HG02678 (cell line): ENCODE measurements at regions not wholly inside any gene's neighbourhood (a gene's known extent, or its start where the extent isn't known, plus 50 kb on each side); places are given as distances from the start of the nearest gene placed in this dataset.

Source experiments
- ATAC-seq: cut with Tn5 transposase; IDR thresholded peaks from one replicate; pipeline ENCODE4 v1.9.1; 2021; ENCODE audit warnings: mild to moderate bottlenecking, moderate library complexity; ENCODE audit not compliant: unreplicated experiment

DNA sequence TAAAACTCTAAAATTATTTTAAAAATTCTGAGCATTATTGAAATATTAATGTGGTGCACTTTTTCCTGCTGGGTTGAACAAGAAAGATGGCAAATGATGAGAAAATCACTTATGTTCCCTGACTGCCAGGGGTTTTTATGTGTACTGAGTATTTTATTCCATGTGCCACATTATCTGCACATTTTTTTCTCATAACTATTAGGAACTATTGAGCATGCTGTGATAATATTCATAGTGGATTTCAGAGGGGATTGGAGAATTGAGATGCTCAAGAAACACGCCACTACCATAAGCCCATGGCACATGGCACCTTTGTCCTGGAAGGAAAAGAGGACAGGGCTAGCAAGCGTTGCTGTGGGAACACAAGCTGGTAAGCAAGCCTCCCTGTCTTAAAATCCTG, 478.5 kb upstream of the GYPC start:
- ATAC-seq: no peak

DNA sequence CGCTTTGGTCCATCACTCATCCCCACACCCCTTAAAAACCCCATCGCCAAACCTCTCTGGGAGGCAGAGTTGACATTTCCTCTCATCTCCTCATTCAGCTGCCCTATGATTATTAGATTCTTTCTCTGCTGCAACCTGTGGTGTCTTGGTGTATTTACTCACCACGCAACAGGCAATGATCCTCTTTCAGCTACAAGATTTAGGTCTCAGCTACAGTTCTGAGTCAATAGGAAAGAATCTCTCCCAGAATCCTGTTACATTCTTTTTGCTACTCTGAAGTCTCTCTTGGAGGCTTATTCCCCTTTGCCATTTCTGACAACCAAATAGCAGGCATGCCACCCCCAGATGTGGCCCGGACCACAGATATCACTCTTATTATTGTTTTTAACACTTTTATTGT, 468.3 kb upstream of the GYPC start:
- no peak for ATAC-seq

DNA sequence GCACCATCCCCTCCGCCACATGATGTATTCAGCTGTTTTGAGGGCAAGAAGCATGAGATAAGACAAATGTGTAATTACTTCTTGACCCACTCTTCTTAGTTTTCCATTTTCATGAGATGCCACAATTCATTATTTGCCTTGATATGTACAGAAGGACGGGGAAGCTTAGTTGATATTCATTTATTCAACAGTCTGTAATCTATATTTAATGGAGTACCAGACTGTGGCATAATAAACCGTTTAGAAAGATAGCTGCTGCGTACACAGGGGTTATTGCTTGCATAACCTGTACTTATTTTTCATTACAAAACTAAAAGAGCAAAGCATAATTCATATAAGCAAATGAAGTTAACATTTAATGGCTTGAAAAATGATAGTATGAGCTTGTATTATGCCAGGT, 466.4 kb upstream of the GYPC start:
- no peak for ATAC-seq

DNA sequence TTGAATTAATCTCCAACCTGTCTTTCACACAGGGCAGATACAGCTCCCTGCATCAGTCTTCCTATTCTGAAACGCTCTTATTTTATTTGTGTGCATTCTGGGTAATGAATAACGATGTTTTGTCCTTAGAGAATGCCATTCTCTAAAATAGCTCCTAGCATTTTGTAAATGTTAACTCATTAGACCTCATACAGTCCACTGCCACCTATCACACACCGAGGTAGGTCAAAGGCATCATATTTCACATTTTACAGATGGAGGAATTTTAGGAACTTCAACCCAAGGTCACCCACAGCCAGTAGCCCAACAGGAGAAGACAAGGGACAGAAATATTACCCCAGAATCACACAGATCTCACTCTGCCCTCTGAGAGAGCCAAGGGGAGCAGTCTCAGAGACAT, 455.4 kb upstream of the GYPC start:
- ATAC-seq: no peak

DNA sequence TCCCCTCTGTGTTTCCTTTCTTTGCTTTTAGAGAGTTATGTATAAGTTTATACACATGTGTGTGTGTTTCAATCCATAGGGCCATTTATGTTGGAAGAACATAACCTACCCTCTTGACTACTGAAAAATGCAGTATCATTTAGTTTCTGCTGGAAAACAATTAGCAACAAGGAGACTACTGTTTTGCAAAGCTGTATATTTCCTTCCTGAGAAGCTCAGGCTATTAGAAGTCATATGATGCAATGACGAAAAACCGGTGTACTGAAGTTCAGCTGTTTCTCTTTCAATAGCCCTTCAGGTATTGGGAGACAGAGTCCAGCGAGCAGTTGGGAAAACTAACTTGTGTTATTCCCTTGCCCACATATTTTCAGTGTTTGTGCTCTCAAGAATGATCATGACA, 447.7 kb upstream of the GYPC start:
- ATAC-seq: no peak

DNA sequence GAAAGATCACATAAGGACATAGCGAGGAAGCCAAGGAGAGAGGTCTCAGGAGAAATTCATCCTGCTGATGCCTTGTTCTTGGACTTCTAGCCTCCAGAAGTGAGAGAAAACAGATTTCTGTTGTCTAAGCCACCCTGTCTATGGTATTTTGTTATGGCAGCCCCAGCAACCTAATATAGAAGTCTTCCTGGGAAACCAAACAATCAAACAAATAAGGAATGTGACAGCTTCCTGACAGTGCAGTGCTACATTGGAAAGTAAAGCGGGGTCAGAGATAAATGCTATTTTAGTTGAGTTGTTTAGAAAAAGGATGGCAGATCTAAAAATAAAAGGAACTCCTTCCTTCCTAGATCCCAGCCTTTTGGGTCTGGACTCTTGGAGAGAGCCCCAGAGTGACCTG, 443.2 kb upstream of the GYPC start:
- no peak for ATAC-seq

DNA sequence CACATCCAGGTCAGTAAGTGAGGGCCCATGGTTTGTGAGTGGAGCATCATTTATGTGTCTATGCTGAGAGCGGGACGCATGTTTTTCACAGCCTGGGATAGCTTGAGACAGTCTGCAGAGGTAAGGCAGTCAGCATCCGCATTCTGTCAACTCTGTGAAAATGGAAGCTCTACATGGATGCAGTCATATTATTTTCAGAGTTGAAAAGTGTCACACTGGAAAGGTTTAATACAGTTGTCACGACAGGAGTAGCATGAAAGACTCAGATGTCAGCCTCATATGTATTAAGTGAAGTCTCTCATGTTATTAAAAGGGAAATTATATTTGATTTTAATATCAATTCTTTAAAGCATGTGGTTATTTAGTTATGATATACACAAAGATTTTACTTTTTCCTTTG, 436.9 kb upstream of the GYPC start:
- no peak for ATAC-seq

DNA sequence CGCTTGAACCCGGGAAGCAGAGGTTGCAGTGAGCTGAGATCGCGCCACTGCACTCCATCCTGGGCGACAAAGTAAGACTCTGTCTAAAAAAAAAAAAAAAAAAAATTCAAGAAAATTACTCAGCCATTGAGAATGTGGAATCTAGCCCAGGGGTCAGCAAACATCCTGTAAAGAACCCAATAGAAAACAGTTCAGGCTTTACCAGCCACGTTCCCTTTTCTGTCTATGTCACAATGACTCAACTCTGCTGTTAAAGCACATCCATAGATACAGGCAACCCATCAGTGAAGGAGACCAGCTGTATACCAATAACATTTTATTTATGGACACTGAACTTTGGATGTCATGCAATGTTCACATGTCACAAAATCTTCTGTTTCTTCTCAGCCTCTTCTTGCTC, 435.6 kb upstream of the GYPC start:
- no peak for ATAC-seq

DNA sequence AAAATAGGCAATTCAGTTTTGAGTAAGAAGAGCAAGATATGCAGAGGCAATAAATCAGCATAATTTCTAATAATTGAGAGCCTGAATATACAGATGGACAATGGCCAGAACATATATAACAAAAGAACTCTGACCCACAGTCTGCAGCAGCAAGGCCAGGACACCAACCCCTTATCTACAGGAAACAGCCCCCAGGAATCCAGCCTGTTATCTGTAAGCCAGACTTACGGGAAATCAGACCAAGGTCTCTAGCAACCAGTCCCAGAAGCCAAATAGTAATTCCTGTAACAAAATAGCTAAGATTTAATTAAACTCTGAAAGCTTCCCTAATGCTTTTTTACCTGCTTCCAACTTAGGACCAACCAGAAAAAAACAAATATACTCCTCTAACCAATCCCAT, 434.5 kb upstream of the GYPC start:
- no peak for ATAC-seq

DNA sequence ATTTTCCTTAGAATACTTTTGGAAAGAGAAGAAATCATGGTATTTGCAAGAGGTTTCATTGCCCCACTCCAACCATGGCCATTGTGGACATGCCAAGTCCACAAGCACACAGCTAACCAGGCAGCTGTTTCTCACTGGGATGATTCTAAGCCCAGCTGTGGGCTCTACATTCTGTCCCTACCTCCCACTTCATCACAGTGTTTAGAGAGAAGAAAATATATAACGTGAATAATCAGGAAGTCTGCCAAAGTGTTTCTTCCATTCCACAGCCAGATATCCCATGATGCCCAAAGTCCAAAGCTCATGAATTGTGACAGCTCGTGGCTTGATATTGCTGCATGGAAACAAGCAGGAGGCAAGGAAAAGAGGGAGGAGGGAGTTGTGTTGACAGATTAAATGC, 433.7 kb upstream of the GYPC start:
- ATAC-seq: no peak

DNA sequence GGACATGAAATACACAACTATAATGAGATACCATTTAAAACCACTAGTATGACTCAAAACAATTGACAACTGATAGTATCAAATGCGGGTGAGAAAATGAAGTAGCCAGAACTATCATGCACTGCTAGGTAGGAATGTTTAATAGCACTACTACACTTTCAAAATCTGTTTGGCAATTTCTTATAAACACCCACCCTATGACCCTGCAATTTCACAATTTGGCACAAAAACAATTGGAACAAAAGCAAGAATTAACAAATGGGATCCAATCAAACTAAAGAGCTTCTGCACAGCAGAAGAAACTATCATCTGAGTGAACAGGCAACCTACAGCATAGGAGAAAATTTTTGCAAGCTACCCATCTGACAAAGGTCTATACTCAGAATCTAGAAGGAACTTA, 431.2 kb upstream of the GYPC start:
- ATAC-seq: no peak

DNA sequence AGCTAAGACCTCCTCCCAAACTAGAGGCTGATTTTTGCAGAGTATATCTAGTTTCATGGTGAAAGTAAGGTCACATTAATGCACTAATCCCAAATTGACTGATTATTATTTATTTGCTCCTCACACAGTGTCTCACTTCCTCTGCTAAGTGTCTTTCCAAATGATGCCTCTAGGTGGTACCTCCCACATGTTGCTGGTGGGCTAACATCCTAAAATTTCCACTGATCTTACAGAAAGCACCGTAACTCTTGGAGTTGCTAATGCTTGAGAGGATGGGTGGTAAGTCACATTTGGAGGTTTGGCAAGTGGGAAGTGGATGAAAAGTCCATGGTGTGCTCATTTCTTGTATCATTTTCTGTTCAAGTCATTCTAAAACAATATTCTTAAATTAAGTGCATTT, 428.7 kb upstream of the GYPC start:
- no peak for ATAC-seq

DNA sequence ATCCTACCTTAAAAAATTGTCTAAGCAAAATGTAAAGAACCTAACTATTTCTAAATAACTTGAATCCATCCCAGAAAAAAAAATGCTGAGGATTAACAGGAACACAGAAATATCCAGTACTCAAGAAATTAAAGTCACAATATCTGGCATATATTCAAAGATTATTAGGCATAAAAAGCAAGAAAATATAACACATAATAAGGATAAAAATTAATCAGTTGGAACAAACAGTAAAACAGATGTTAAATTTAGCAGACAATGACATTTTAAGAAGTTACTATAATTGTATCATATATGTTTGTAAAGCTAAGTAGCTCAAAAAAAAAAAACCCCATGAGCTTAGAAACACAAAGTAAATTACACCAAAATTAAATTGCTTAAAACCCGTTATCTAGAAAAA, 427.4 kb upstream of the GYPC start:
- no peak for ATAC-seq

DNA sequence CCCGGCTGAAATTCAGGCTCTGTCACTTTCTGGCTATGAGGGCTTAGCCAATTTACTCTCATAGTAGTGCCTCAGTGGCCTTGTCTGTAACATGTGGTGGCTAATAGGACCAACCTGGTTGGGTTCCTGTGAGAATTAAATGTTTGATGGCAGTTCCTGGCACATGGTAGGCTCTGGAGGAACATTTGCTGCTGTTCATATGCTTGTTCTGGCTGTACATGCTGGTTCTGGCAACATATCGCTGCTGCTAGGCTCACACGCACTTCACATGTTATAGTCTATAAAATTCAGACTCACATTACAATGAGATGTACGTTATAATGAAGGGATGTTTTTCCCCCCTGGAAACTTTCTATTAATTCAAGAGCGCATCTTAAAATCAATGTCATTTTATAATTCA, 417.7 kb upstream of the GYPC start:
- ATAC-seq: no peak

DNA sequence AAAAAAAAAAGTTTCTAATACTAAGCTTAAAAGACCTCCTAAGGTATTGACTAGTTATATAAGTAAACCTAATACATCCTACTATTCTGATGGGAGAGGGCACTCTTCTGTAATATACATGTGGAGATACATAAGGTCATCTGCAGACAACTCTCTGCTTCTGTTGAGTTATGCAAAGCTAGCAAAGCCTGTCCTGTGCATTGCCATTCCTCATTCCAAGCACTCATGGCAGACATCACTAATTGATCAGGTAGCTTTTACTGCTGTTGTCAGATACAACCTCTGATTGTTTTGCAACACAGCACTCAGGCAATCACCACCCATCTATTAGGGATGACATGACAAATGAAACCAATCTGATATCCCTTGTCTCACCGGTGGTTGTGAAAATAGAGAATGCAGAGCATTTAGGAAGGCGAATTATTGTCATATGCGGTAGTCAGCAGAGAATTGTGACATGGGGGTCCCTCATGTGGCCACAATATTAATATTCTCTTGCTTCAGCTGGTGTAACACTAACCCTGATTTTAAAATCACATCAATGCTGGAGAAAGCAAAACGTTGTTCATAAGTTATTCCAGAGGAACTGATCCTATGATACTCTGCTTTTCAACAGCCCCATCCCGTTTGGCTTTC, 416.5 kb upstream of the GYPC start:
- no peak for ATAC-seq

DNA sequence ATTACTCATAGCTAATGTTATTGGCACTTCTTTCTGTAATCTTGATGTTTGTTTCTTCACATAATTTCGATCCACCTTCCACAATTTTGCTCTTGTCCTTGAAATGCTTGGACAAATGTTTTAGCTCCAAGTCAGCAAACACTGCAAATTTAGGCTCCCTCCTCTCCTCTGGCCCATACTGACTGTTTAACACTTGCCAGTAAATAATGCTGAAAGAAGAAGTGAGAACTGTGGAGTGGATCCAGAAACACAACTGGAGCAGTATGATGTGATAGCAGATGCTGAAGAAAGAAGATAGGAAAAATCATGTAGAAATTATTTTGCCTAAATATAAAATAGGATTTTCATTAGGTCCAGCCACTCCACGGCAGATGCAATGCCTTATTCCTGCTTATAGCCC, 415.0 kb upstream of the GYPC start:
- ATAC-seq: no peak

DNA sequence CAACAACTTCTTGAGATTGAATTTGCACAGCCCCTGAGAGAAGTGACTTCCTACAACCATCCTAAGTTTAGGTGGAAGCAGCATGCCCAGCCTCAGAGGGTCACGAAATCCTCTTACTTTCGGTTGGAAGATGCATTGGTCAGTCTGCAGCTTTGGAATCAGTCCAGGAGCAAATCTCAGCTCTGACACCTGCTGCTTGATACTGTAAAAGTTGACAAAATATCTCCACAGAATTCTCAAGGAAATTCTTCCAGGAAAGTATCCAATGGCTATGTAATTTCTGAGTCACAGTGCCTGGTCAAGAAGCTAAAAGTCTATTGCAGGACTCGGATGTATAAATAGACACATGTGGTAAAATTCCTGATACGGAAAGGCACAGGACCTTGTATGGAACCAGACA, 414.5 kb upstream of the GYPC start:
- no peak for ATAC-seq

DNA sequence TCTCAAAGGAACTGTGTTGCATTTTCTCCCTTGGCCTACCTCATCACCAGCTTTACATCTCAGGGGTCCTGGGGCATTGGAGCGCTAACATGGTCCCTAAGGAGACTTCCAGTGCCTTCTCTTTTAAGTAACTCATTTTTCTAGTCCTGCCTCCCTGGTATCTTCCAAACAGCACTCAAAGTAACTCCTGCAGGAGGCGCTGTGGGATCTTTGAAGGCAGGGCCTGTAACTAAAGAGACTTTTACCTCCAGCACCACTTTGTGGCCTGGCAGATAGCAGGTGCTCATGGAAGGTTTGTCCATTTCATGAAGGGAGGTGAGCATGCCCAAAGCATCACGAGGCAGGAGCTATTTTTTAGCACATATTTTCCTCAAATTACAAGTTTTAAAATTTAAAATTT, 411.0 kb upstream of the GYPC start:
- no peak for ATAC-seq

DNA sequence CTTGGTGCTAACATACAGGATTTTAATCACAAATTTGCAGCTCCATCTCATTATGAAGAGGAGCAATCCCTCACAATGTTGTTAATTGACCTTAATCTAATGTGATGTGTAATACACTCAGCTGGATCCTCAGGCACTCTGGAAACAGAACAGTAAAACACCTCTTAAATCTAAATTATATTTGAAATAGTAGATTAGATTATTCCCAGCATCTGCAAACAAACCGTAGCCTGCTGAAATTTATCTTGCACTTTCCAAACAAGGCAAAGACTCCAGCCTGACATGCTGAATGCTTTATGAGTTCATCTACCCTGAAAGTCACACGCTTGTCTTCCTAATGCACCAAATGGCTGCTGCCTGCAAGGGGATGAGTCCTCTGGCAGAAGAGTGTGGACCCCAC, 402.3 kb upstream of the GYPC start:
- ATAC-seq: no peak

DNA sequence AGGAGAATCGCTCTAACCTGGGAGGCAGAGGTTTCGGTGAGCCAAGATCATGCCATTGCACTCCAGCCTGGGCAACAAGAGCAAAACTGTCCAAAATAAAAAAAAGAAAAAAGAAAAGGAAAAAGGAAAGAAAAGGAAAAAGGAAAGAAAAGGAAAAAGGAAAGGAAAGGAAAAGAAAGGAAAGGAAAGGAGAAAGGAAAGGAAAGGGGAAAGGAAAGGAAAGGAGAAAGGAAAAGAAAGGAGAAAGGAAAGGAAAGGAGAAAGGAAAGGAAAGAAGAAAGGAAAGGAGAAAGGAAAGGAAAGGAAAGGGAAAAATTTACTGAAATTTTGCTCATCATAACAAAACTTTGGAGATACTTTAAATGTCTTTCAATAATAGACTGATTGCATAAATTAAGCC, 391.3 kb upstream of the GYPC start:
- ATAC-seq: no peak

DNA sequence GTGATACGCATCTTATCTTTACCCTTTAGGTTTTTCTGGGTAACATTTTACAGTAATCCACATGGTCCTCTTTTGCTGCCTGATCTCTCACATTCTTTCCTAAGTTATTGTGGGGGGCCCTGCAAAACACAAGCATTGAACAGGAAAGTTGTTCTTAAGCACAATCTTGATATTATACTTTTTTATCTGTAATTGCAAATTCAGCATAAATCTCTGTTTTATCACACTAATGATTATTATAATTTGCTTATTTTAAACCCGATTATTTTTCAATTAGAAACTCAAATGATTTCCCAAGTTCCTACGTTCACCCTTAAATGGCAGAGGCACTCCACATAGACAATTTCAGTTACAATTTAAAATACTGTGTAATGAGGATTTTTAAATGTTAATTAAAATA, 386.0 kb upstream of the GYPC start:
- ATAC-seq: no peak

DNA sequence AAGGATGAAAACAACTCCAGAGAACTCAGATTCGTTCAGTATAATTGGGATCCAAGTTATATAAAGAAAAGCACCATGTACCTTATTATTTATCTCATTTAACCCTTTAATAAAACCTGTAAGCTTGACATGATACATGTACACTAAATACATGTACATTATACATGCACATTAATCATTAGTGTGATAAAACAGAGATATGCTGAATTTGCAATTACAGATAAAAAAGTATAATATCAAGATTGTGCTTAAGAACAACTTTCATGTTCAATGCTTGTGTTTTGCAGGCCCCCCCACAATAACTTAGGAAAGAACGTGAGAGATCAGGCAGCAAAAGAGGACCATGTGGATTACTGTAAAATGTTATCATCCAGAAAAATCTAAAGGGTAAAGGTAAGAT, 385.4 kb upstream of the GYPC start:
- no peak for ATAC-seq

DNA sequence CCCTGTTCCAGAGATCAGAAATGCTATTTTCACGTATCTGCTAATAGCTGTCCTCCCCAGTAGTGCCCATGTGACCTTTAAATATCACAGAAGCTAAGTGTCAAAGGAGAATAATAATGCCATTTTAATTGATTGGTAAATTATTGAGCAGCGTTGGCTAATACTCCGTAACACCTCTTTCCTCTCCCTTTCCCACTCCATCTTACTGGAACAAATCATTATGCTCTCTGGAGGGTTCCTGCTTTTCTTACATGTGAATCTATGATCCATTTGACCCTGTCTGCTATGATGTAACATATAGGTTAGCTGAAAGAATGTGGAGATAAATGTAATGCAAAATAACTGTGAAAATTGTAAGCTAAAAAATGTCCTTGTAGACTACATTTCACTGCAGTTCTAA, 383.6 kb upstream of the GYPC start:
- ATAC-seq: no peak

DNA sequence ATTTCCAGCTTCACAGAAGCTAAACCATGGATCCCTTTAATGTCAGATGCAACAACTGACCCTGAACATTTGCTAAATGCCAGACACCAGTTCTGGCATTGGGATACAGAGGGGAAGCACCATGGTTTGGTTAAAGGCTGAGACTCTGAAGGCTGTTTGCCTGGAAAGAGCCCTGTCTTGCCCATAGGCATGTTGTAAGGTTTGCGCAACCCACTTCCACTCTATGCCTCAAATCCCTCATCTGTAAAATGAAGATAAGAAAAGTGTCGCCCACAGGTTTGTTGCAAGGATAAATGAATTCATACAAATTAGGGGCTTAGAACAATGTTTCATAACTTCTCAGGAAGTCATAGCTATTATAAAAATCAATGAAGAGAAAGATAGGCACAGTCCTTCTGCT, 380.9 kb upstream of the GYPC start:
- no peak for ATAC-seq
